Kidney epithelial cell (primary cell): ENCODE measurements at regions not wholly inside any gene's neighbourhood (a gene's known extent, or its start where the extent isn't known, plus 50 kb on each side); places are given as distances from the start of the nearest gene placed in this dataset.

ENCODE experiments used
- DNase-seq: peaks from one replicate; pipeline ENCODE4 v3.0.0-alpha.2; 2010; ENCODE audit warnings: low read depth
- H3K27me3 ChIP-seq: 2 replicates; pipeline ENCODE4 v1.6.0; 2011; ENCODE audit warnings: low read length; ENCODE audit not compliant: control insufficient read depth, insufficient read depth
- H3K36me3 ChIP-seq: 2 replicates; pipeline ENCODE4 v1.5.1; 2011; ENCODE audit warnings: low read length; ENCODE audit not compliant: control insufficient read depth, insufficient read depth
- H3K4me3 ChIP-seq: 2 replicates; pipeline ENCODE4 v1.5.1; 2011; ENCODE audit warnings: low read depth, mild to moderate bottlenecking, control low read depth, low read length
- CTCF ChIP-seq: IDR thresholded peaks from 2 replicates; pipeline ENCODE4 v1.5.1; 2011; ENCODE audit warnings: mild to moderate bottlenecking, moderate library complexity, low read length, control low read depth, inconsistent platforms; ENCODE audit not compliant: insufficient read depth, poor library complexity, severe bottlenecking

DNA sequence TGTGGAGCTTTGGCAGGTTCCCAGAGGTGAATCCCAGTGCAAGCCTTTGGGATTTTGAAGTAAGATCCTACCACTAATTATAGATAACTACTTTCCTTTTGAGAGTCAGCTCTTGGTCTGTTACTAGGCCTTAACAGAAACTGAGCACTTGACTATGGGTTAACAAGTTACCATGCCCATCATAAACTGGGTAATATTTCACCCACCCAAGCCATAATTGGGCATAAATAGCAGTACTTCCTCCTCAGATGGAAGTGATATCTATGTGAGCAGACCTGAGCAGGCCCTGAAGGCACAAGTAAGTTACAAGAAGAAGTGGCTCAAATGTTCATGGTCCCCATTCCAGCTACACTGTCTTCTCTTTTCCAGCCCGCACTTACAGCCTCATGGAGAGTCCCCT lies 475.9 kb downstream of the LRRIQ3 start:
- TF ChIP-seq CTCF = no peak
- H3K27me3 ChIP-seq = no peaks in the 10 kb centered on the region
- H3K4me3 ChIP-seq = no peak overlapping the region
- DNase-seq = no peak
- no peaks in the 10 kb centered on the region for H3K36me3 ChIP-seq

- Histone ChIP-seq H3K4me3 (no peak overlapping the region), H3K27me3 (no peaks in the 10 kb centered on the region), H3K36me3 (no peaks in the 10 kb centered on the region)
- DNase-seq = no peak
- TF ChIP-seq CTCF = no peak
These were observed 480.0 kb downstream of the LRRIQ3 start for GRCh38 chr1:73717976-73718375.

DNA sequence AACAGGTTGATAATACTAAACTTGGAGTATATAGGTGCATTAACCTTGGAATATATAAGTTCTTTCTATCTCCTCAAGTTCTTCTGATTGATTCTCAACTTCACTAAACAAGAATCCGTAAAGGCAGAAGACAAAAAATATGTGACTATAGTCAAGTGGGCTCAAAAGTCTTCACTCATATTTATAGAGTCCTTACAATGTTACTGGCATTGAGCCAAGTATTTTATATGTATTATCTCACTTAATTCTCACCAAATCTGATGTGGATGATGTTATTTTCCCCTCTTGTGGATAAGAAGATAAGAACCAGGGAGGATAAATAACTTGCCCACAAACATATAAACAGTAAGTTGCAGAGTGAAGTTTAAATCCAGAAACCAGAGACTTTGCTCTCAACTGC lies 486.9 kb downstream of the LRRIQ3 start:
- no peak for DNase-seq
- H3K4me3 ChIP-seq = no peak overlapping the region
- TF ChIP-seq CTCF = no peak
- H3K27me3 ChIP-seq = no peaks in the 10 kb centered on the region
- no peaks in the 10 kb centered on the region for H3K36me3 ChIP-seq

GRCh38 chr1:73701826-73702225 lies 496.1 kb downstream of the LRRIQ3 start:
- H3K36me3 ChIP-seq = no peaks in the 10 kb centered on the region
- no peak for DNase-seq
- TF ChIP-seq CTCF = no peak
- H3K4me3 ChIP-seq = no peak overlapping the region
- no peaks in the 10 kb centered on the region for H3K27me3 ChIP-seq

DNA sequence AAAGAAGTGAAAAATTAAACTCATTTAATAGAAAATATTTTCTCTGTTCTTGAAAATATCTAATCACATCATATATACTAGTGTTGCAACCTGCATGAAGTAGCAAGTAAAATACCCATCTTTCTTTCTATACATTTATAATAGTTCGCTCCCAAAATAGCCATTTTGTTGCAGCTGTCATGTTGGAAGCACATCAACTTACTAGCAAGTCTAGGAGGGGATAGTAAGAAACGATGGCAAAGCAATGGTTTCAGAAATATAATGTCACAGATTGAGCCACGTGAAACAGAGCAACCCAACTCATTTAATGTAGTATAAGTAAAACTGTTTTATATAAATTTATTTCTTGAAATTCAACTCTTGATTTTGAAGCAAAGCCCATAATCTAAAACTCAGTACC lies 521.8 kb downstream of the LRRIQ3 start:
- no peaks in the 10 kb centered on the region for H3K36me3 ChIP-seq
- no peak for TF ChIP-seq CTCF
- no peak for DNase-seq
- H3K27me3 ChIP-seq = no peaks in the 10 kb centered on the region
- no peak overlapping the region for H3K4me3 ChIP-seq

- DNase-seq = no peak
These were observed 522.9 kb downstream of the LRRIQ3 start for GRCh38 chr1:73674945-73675561.

More at GRCh38 chr1:73674945-73675561, 522.9 kb downstream of the LRRIQ3 start:
- no peaks in the 10 kb centered on the region for H3K36me3 ChIP-seq
- TF ChIP-seq CTCF = peak; percentile 50
- no peaks in the 10 kb centered on the region for H3K27me3 ChIP-seq
- no peak overlapping the region for H3K4me3 ChIP-seq
